Breast epithelium (tissue), 4 donors: ENCODE measurements at regions not wholly inside any gene's neighbourhood (a gene's known extent, or its start where the extent isn't known, plus 50 kb on each side); places are given as distances from the start of the nearest gene placed in this dataset.

Source experiments
- DNase-seq, 2 donors: peaks; one replicate each; pipeline ENCODE4 v3.0.0-alpha.2; 2019; ENCODE audit warnings: low spot score in 2 of 2
- H3K27ac ChIP-seq, 2 donors: fragments of 200-600 bp; sonication (generic) in 1 of 2; one replicate each; pipeline ENCODE4 v1.5.1; 2016 to 2019; ENCODE audit warnings: mild to moderate bottlenecking in 1 of 2
- H3K27me3 ChIP-seq, 2 donors: fragments of 200-600 bp; sonication (generic) in 1 of 2; one replicate each; pipeline versions ENCODE4 v1.5.1 to v1.6.0; 2017 to 2019; ENCODE audit warnings: control low read depth in 1 of 2, mild to moderate bottlenecking in 1 of 2
- H3K36me3 ChIP-seq: fragments of 200-600 bp; one replicate; pipeline ENCODE4 v1.5.1; 2019
- H3K4me1 ChIP-seq, 2 donors: fragments of 200-600 bp; sonication (generic); one replicate each; pipeline ENCODE4 v1.5.1; 2016 to 2019; ENCODE audit warnings: control low read depth in 1 of 2
- H3K4me3 ChIP-seq, 3 donors: fragments of 200-600 bp; sonication (generic); 1 replicate in 2 of 3; 2 replicates in 1 of 3; pipeline ENCODE4 v1.5.1; 2016 to 2019; ENCODE audit warnings: mild to moderate bottlenecking in 3 of 3, moderate library complexity in 2 of 3
- H3K9me3 ChIP-seq, 2 donors: fragments of 200-600 bp; sonication (generic) in 1 of 2; one replicate each; pipeline ENCODE4 v1.5.1; 2016 to 2019; ENCODE audit warnings: control low read depth in 1 of 2
- POLR2A ChIP-seq: fragments of 450-650 bp; IDR thresholded peaks from one replicate; pipeline ENCODE4 v1.6.1; 2016; ENCODE audit warnings: antibody characterized with exemption, mild to moderate bottlenecking, moderate library complexity
- POLR2AphosphoS5 ChIP-seq, 3 donors: sonication (generic); formaldehyde crosslinking; IDR thresholded peaks; one replicate each; pipeline ENCODE4 v1.6.1; 2017; ENCODE audit warnings: antibody characterized with exemption in 3 of 3
- intact Hi-C: fragments of 100-400 bp; cut with DNase I; formaldehyde crosslinking; loops from one replicate; pipeline ENCODE4 v1.15.1; 2023; ENCODE audit warnings: low total_unique reads
- TF ChIP-seq, protein P1 (sequence below), 3 donors: fragments of 450-650 bp; IDR thresholded peaks; one replicate each; pipeline ENCODE4 v1.5.1; 2016 to 2017; ENCODE audit warnings: antibody characterized with exemption in 3 of 3, mild to moderate bottlenecking in 3 of 3, moderate library complexity in 3 of 3

DNA sequence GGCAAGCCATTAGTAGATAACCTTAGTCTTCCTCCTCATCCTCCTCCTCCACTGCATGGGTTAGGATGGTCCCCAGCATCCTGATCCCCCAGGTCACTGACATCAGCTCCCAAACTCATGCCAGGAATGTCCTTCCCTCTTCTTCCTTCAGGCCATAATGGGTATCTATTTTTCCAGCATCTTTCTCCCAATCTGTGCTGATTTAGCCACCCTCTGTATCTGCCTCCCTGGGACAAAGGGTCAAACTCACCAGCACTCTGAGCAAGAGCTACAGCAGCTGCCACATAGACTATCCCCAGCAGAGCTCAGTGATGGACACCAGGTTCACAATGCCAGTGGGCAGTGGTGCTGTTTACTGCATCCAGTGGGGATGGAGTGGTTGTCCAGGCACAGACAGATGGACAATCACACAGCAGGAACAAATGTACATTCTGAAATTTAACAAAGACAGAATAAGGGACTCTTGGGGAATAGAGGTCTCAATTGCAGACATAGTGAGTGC lies 115.2 kb upstream of the TOP3B start:
- H3K9me3 ChIP-seq = no peaks in the 10 kb centered on the region
- no peaks in the 10 kb centered on the region for H3K36me3 ChIP-seq
- H3K4me3 ChIP-seq = no peak overlapping the region
- peaks cover 0 to 5% of the 10 kb centered on the region in 2 donors for H3K27me3 ChIP-seq
- H3K27ac ChIP-seq = no peak overlapping the region
- intact Hi-C loops = no loop called here
- TF ChIP-seq POLR2AphosphoS5 (IDR thresholded peaks at IDR 0.05) = no peak
- no peak for TF ChIP-seq POLR2A
- TF ChIP-seq, protein P1, sequence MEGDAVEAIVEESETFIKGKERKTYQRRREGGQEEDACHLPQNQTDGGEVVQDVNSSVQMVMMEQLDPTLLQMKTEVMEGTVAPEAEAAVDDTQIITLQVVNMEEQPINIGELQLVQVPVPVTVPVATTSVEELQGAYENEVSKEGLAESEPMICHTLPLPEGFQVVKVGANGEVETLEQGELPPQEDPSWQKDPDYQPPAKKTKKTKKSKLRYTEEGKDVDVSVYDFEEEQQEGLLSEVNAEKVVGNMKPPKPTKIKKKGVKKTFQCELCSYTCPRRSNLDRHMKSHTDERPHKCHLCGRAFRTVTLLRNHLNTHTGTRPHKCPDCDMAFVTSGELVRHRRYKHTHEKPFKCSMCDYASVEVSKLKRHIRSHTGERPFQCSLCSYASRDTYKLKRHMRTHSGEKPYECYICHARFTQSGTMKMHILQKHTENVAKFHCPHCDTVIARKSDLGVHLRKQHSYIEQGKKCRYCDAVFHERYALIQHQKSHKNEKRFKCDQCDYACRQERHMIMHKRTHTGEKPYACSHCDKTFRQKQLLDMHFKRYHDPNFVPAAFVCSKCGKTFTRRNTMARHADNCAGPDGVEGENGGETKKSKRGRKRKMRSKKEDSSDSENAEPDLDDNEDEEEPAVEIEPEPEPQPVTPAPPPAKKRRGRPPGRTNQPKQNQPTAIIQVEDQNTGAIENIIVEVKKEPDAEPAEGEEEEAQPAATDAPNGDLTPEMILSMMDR (IDR thresholded peaks at IDR 0.05) = no peak
- no peak for DNase-seq
- H3K4me1 ChIP-seq = no peaks in the 10 kb centered on the region

DNA sequence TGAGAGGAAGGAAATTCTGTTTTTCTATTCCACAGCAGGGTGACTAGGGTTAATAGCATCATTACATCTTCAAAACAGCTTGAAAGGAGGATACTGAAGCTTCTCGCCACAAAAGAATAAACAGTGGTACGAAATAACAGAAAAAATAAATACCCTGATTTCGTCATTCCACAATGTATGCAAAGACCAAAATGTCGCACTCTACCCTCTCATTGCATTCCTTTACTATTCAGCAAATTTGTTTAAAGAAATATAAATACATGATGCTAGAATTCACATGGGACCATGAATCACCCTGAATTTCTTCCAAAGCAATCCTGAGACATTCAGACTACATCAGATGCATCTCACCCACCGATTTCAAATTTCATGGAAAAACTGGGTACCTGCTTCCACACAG lies 112.3 kb upstream of the TOP3B start:
- Histone ChIP-seq H3K4me3 (no peak overlapping the region), H3K9me3 (no peaks in the 10 kb centered on the region), H3K27me3 (peaks cover 0 to 10% of the 10 kb centered on the region in 2 donors), H3K36me3 (no peaks in the 10 kb centered on the region), H3K27ac (no peak overlapping the region), H3K4me1 (no peaks in the 10 kb centered on the region)
- no peak for DNase-seq
- intact Hi-C loops = no loop called here
- TF ChIP-seq, protein P1 (IDR thresholded peaks at IDR 0.05) = no peak
- TF ChIP-seq POLR2AphosphoS5 (IDR thresholded peaks at IDR 0.05) (no peak), POLR2A (no peak)

DNA sequence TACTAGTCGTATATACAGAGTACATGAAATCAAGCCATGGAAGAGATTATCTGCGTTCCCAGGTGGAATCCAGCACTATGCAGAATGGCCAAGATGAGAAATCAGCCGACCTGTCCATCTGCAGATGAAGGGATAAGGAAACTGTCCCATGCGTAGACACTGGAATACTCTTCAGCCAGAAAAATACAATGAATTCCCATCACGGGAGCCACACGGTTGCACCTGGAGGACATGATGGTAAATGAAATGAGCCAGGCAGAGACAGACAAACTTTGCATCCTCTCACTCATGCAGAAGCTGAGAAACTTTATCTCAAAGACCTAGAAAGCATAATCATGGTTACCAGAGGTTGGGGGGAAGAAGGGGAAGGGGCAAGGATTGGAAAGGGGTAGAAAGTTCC lies 111.9 kb upstream of the TOP3B start:
- peaks cover 0 to 10% of the 10 kb centered on the region in 2 donors for H3K27me3 ChIP-seq
- DNase-seq = no peak
- H3K27ac ChIP-seq = no peak overlapping the region
- H3K4me3 ChIP-seq = no peak overlapping the region
- intact Hi-C loops = no loop called here
- H3K4me1 ChIP-seq = no peaks in the 10 kb centered on the region
- H3K9me3 ChIP-seq = no peaks in the 10 kb centered on the region
- TF ChIP-seq, protein P1 (IDR thresholded peaks at IDR 0.05) = no peak
- TF ChIP-seq POLR2A (no peak), POLR2AphosphoS5 (IDR thresholded peaks at IDR 0.05) (no peak)
- H3K36me3 ChIP-seq = no peaks in the 10 kb centered on the region

DNA sequence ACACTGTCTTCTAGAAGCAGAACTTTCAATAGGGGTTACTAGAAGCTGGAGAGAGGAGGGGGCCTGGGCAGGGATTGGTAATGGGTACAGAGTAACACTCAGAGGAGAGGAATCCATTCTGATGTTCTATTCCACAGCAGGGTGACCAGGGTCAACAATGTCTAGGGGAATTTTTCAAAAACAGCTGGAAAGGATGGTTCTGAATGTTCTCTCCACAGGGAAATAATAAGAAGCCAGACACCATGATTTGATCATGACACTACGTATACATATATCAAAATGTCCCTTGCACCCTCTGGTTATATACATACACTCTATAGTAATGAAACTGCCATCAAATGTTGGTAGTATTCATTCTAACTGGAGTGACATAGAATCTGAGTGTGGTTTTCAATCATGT lies 111.2 kb upstream of the TOP3B start:
- H3K4me1 ChIP-seq = no peaks in the 10 kb centered on the region
- DNase-seq = no peak
- H3K4me3 ChIP-seq = no peak overlapping the region
- no peak for TF ChIP-seq POLR2A
- no peak for TF ChIP-seq POLR2AphosphoS5 (IDR thresholded peaks at IDR 0.05)
- TF ChIP-seq, protein P1 (IDR thresholded peaks at IDR 0.05) = no peak
- intact Hi-C loops = no loop called here
- H3K27me3 ChIP-seq = peaks cover 0 to 10% of the 10 kb centered on the region in 2 donors
- H3K27ac ChIP-seq = no peak overlapping the region
- H3K36me3 ChIP-seq = no peaks in the 10 kb centered on the region
- H3K9me3 ChIP-seq = no peaks in the 10 kb centered on the region

DNA sequence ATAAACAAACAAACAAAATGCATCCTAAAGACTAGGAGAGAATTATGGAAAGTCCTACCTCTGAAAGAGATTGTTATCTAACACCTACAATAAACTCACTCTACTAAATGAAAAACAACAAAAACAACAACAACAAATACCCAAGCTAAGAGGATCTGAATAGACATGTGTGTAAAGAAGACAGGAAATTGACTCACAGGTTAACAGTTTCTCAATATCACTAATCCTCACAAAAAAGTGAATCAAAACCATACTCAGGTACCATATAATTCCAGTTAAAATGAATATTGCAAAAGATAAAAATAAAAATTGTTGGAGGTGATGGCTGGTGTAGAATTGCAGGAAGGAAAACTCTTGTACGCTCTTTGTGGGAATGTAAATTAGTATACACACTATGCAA lies 110.4 kb upstream of the TOP3B start:
- no peaks in the 10 kb centered on the region for H3K36me3 ChIP-seq
- H3K27me3 ChIP-seq = peaks cover 0 to 10% of the 10 kb centered on the region in 2 donors
- no peak for DNase-seq
- H3K4me3 ChIP-seq = no peak overlapping the region
- no peak overlapping the region for H3K27ac ChIP-seq
- TF ChIP-seq, protein P1 (IDR thresholded peaks at IDR 0.05) = no peak
- TF ChIP-seq POLR2AphosphoS5 (IDR thresholded peaks at IDR 0.05) (no peak), POLR2A (no peak)
- no peaks in the 10 kb centered on the region for H3K9me3 ChIP-seq
- intact Hi-C loops = no loop called here
- no peaks in the 10 kb centered on the region for H3K4me1 ChIP-seq
